ENCODE measurements at regions not wholly inside any gene's neighbourhood (a gene's known extent, or its start where the extent isn't known, plus 50 kb on each side); places are given as distances from the start of the nearest gene placed in this dataset.

DNA sequence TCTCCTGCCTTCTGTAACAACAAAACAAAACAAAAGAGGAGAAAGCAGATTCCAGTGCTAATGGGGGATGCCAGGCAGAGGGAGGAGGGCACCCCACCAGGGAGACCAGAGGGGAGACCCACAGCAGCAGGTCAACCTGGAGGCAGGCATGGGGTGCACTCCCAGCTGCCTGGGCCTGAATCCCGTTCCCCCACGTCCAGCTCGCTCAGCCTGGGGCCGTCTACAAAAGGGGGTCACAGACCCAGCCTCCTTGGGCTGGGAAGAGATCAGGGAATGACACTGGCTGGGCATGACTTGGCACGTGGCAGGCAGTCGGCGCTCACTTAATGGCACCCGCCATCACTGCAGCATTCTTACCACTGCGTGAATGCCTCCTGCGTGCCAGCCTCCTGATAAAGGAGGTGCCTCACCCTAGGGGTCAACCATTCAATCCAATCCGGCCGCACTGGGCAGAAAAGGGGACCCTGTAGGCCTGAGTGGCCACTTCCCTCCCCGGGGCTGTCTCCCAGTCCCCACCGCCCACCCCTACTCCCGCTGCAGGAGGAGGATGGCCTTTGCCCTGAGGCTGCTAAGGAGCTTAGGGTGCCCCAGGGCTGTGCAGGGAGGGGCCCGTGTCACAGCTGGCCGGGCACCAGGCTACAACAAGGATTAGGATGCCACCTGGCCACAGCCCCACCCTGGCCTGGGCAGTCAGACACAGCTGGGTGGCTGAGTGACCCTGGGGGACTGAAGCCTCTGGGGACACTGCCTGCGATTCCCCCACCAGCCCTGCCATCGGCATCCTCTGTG, 87.5 kb downstream of the NCOR2 start:
- Histone ChIP-seq H3K4me3 (replicated peaks in 1 of 4; ENCODE audit: control extremely low read depth in 1 of 4, insufficient read depth in 1 of 4, low read depth in 3 of 4, low read length in 4 of 4) (no peak overlapping the region), H3K9ac (ENCODE audit: insufficient read depth, low read length) (no peak overlapping the region), H2AFZ (ENCODE audit: low read length) (no peak overlapping the region), H3K27ac (ENCODE audit: insufficient read depth, low read length) (no peak overlapping the region), H4K20me1 (ENCODE audit: control insufficient read depth, extremely low read depth, insufficient read depth, low read length) (no peaks in the 10 kb centered on the region), H3K79me2 (ENCODE audit: control insufficient read depth, insufficient read depth, low read length) (no peaks in the 10 kb centered on the region), H3K9me3 (ENCODE audit: control insufficient read depth, insufficient read depth, low read depth, low read length) (no peaks in the 10 kb centered on the region), H3K36me3 (ENCODE audit: control insufficient read depth, insufficient read depth, low read length) (no peaks in the 10 kb centered on the region), H3K27me3 (ENCODE audit: control insufficient read depth, insufficient read depth, low read length) (no peaks in the 10 kb centered on the region), H3K4me1 (ENCODE audit: control insufficient read depth, extremely low read depth, insufficient read depth, low read length) (peaks cover 7% of the 10 kb centered on the region), H3K4me2 (ENCODE audit: extremely low read depth, insufficient read depth, low read length) (no peak overlapping the region)
- DNase-seq (ENCODE audit: low read depth in 2 of 2), result no peak
- TF ChIP-seq EZH2 (IDR thresholded peaks at IDR 0.05; ENCODE audit: low read length, missing control alignments) (no peak), CTCF (conservative IDR thresholded peaks at IDR 0.05 in 1 of 2, IDR thresholded peaks at IDR 0.05 in 1 of 2; ENCODE audit: low read depth in 1 of 2, low read length in 2 of 2) (no peak)

GRCh38 chr12:124478985-124479645, 88.3 kb downstream of the NCOR2 start:
- no peaks in the 10 kb centered on the region for H3K9me3 ChIP-seq (ENCODE audit: control insufficient read depth, insufficient read depth, low read depth, low read length)
- H3K36me3 ChIP-seq (ENCODE audit: control insufficient read depth, insufficient read depth, low read length), result no peaks in the 10 kb centered on the region
- H3K4me2 ChIP-seq (ENCODE audit: extremely low read depth, insufficient read depth, low read length), result no peak overlapping the region
- H4K20me1 ChIP-seq (ENCODE audit: control insufficient read depth, extremely low read depth, insufficient read depth, low read length), result no peaks in the 10 kb centered on the region
- no peak overlapping the region for H3K4me3 ChIP-seq (replicated peaks in 1 of 4; ENCODE audit: control extremely low read depth in 1 of 4, insufficient read depth in 1 of 4, low read depth in 3 of 4, low read length in 4 of 4)
- TF ChIP-seq CTCF (conservative IDR thresholded peaks at IDR 0.05 in 1 of 2, IDR thresholded peaks at IDR 0.05 in 1 of 2; ENCODE audit: low read depth in 1 of 2, low read length in 2 of 2) (no peak), EZH2 (IDR thresholded peaks at IDR 0.05; ENCODE audit: low read length, missing control alignments) (no peak)
- no peak for DNase-seq (ENCODE audit: low read depth in 2 of 2)
- no peak overlapping the region for H3K27ac ChIP-seq (ENCODE audit: insufficient read depth, low read length)
- H3K79me2 ChIP-seq (ENCODE audit: control insufficient read depth, insufficient read depth, low read length), result no peaks in the 10 kb centered on the region
- H3K27me3 ChIP-seq (ENCODE audit: control insufficient read depth, insufficient read depth, low read length), result no peaks in the 10 kb centered on the region
- H3K4me1 ChIP-seq (ENCODE audit: control insufficient read depth, extremely low read depth, insufficient read depth, low read length), result peaks cover 7% of the 10 kb centered on the region
- no peak overlapping the region for H2AFZ ChIP-seq (ENCODE audit: low read length)
- H3K9ac ChIP-seq (ENCODE audit: insufficient read depth, low read length), result no peak overlapping the region

- Histone ChIP-seq H3K4me1 (ENCODE audit: control insufficient read depth, extremely low read depth, insufficient read depth, low read length) (peaks cover 7% of the 10 kb centered on the region), H3K9me3 (ENCODE audit: control insufficient read depth, insufficient read depth, low read depth, low read length) (no peaks in the 10 kb centered on the region), H3K9ac (ENCODE audit: insufficient read depth, low read length) (no peak overlapping the region), H3K27ac (ENCODE audit: insufficient read depth, low read length) (no peak overlapping the region), H3K4me2 (ENCODE audit: extremely low read depth, insufficient read depth, low read length) (no peak overlapping the region), H3K36me3 (ENCODE audit: control insufficient read depth, insufficient read depth, low read length) (peaks cover 2% of the 10 kb centered on the region), H3K27me3 (ENCODE audit: control insufficient read depth, insufficient read depth, low read length) (no peaks in the 10 kb centered on the region), H2AFZ (ENCODE audit: low read length) (no peak overlapping the region), H3K4me3 (replicated peaks in 1 of 4; ENCODE audit: control extremely low read depth in 1 of 4, insufficient read depth in 1 of 4, low read depth in 3 of 4, low read length in 4 of 4) (no peak overlapping the region), H4K20me1 (ENCODE audit: control insufficient read depth, extremely low read depth, insufficient read depth, low read length) (no peaks in the 10 kb centered on the region), H3K79me2 (ENCODE audit: control insufficient read depth, insufficient read depth, low read length) (no peaks in the 10 kb centered on the region)
- no peak for TF ChIP-seq EZH2 (IDR thresholded peaks at IDR 0.05; ENCODE audit: low read length, missing control alignments)
- no peak for TF ChIP-seq CTCF (conservative IDR thresholded peaks at IDR 0.05 in 1 of 2, IDR thresholded peaks at IDR 0.05 in 1 of 2; ENCODE audit: low read depth in 1 of 2, low read length in 2 of 2)
- DNase-seq (ENCODE audit: low read depth in 2 of 2), result no peak
These were observed 89.0 kb downstream of the NCOR2 start for GRCh38 chr12:124478416-124478815.

All from fibroblast of lung (primary cell).